GM12874 (cell line): ENCODE measurements at regions not wholly inside any gene's neighbourhood (a gene's known extent, or its start where the extent isn't known, plus 50 kb on each side); places are given as distances from the start of the nearest gene placed in this dataset.

Experiments used
- CTCF ChIP-seq: IDR thresholded peaks from 2 replicates; pipeline ENCODE4 v1.5.1; 2011; ENCODE audit warnings: low read depth, mild to moderate bottlenecking, control low read depth, low read length, moderate library complexity; ENCODE audit not compliant: insufficient read depth

GRCh38 chr5:58204966-58205365 lies 254.9 kb downstream of the PLK2 start:
- no peak for TF ChIP-seq CTCF

- TF ChIP-seq CTCF = no peak
Measured at GRCh38 chr5:58202941-58203444, 256.9 kb downstream of the PLK2 start.

GRCh38 chr5:58201922-58202648 lies 257.8 kb downstream of the PLK2 start:
- no peak for TF ChIP-seq CTCF

- no peak for TF ChIP-seq CTCF
Measured at GRCh38 chr5:58200451-58200850, 259.4 kb downstream of the PLK2 start.

- TF ChIP-seq CTCF = no peak
Measured at GRCh38 chr5:58199087-58199486, 260.8 kb downstream of the PLK2 start.

- TF ChIP-seq CTCF = no peak
Measured at GRCh38 chr5:58198330-58198729, 261.6 kb downstream of the PLK2 start.

GRCh38 chr5:58197875-58198274 lies 262.0 kb downstream of the PLK2 start:
- TF ChIP-seq CTCF = no peak
